ENCODE measurements at regions not wholly inside any gene's neighbourhood (a gene's known extent, or its start where the extent isn't known, plus 50 kb on each side); places are given as distances from the start of the nearest gene placed in this dataset.

DNA sequence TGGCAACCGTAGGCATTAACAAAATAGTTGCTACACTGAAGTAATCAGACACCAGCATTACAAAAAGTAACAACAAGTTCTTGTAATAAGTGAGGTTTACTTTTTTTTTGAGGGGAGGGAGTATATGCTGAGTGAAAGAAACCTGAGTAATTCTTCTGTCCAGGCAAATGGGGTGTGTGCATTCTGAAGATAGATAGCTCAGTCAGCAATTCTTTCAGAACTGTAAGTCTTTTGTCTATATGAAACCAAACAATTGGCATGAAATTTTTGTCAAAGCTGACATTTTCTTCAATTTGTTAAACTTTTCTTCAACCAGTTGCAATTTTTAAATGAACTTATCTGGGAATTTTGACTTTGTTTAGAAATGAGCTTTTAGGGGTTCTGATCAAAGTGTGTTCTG, 208.1 kb upstream of the THSD7B start:
- ATAC-seq, result no peak
- Histone ChIP-seq H3K4me1 (no peaks in the 10 kb centered on the region), H3K9me3 (no peaks in the 10 kb centered on the region), H3K27ac (no peak overlapping the region), H3K4me2 (no peak overlapping the region), H3K4me3 (no peak overlapping the region)
- no peak for TF ChIP-seq RCOR1 (IDR thresholded peaks at IDR 0.05; ENCODE audit: low read depth, low read length)
- peak; percentile 56 for TF ChIP-seq MAFK (IDR thresholded peaks at IDR 0.05; ENCODE audit: partially characterized antibody)
- no peak for FAIRE-seq
- 0% methylated on average over 1 of the region's 1 CpG for WGBS (ENCODE audit: missing lambda C conversion rate)
- ChIA-PET POLR2A (no interaction called here), CTCF (interaction anchor here (0.7 kb wide), 1 partner anchor 92 kb away, joined by 3 read pairs; no protein-coding TSS in a partner anchor)
- DNase-seq (ENCODE audit: low read depth in 1 of 2, low spot score in 1 of 2), result no peak

DNA sequence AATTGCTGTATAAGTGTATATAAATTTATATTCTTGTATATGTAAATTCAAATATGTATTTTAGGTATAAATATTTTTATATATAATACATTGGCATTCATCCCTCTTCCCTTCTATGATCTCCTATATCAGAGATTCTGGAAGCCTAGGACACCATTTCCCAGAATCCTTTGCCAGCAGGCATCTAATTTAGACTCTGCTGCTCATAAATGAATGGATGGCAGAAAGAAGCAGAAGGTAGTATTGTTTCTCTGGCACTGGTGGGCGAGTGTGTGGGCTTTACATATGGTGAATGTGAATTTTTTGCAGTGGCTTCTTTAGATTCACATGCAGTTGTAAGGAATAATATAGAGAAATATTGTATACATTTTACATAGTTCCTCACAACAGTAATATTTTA, 215.2 kb upstream of the THSD7B start:
- ATAC-seq (no peak), DNase-seq (ENCODE audit: low read depth in 1 of 2, low spot score in 1 of 2) (no peak), FAIRE-seq (no peak)
- H3K27ac ChIP-seq, result no peak overlapping the region
- ChIA-PET CTCF (no interaction called here), POLR2A (no interaction called here)
- no peak overlapping the region for H3K4me2 ChIP-seq
- 0% methylated on average over 1 of the region's 1 CpG for WGBS (ENCODE audit: missing lambda C conversion rate)
- TF ChIP-seq NPAS2 (CRISPR knock-in tag; IDR thresholded peaks at IDR 0.05; ENCODE audit: borderline replicate concordance), result no peak
- no peak for TF ChIP-seq MAZ (IDR thresholded peaks at IDR 0.05; ENCODE audit: borderline replicate concordance, low read depth, low read length)
- no peak for TF ChIP-seq NFE2L2 (conservative IDR thresholded peaks at IDR 0.05; ENCODE audit: low read length)
- no peaks in the 10 kb centered on the region for H3K4me1 ChIP-seq
- H3K4me3 ChIP-seq, result no peak overlapping the region
- H3K9me3 ChIP-seq, result no peaks in the 10 kb centered on the region

DNA sequence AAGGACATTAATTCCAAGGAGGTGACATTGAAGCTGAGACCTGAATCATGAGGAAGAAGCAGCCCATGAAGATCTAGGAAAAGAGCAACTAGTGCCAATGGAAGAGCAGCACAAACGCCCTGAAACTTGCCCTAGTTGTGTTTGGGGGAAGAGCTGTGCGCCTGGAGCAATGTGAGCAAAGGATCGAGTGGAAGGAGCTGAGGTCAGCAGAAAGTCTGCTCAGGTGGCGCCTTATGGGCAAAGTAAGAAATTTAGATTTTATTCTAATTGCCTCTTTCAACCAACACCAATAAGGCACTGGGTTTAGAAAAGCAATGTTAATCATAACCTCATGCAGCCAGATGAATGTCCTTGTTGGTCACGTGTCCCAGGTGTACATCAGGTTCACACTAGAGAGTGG, 226.0 kb upstream of the THSD7B start:
- Histone ChIP-seq H3K9me3 (no peaks in the 10 kb centered on the region), H3K4me2 (no peak overlapping the region), H3K4me3 (no peak overlapping the region), H3K4me1 (no peaks in the 10 kb centered on the region), H3K27ac (no peak overlapping the region)
- FAIRE-seq (no peak), DNase-seq (ENCODE audit: low read depth in 1 of 2, low spot score in 1 of 2) (no peak), ATAC-seq (no peak)
- POLR2A ChIA-PET, result no interaction called here
- CTCF ChIA-PET, result no interaction called here
- no peak for TF ChIP-seq GATA3 (IDR thresholded peaks at IDR 0.05; ENCODE audit: borderline replicate concordance)
- TF ChIP-seq MAFK (IDR thresholded peaks at IDR 0.05; ENCODE audit: partially characterized antibody), result peak; percentile 38
- under 1% methylated on average over 5 of the region's 5 CpGs for WGBS (ENCODE audit: missing lambda C conversion rate)

DNA sequence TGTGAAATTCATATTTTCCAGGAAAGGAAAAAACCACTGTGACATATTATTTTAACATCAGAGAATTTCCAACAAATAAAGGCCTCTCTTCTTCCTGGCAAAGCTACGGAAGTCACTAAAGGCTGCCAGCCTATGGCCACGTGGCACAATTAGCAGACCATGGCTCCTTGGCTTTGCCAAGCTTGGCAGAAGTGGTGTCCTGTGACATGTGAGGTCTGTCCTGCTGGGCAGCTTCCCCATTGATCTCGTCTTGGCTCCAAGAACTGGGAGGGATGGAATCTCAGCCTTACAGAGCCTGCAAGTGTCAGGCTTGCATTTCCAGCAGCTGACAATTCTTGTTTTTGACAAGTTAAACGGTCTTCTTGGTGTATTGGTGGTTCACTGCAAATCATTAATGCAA, 226.9 kb upstream of the THSD7B start:
- no peaks in the 10 kb centered on the region for H3K9me3 ChIP-seq
- FAIRE-seq (no peak), DNase-seq (ENCODE audit: low read depth in 1 of 2, low spot score in 1 of 2) (no peak), ATAC-seq (no peak)
- CTCF ChIA-PET, result no interaction called here
- H3K4me2 ChIP-seq, result no peak overlapping the region
- WGBS (ENCODE audit: missing lambda C conversion rate), result 0% methylated on average over 4 of the region's 4 CpGs
- POLR2A ChIA-PET, result no interaction called here
- no peak for TF ChIP-seq FOSB (CRISPR knock-in tag; IDR thresholded peaks at IDR 0.05)
- TF ChIP-seq BHLHE40 (IDR thresholded peaks at IDR 0.05; ENCODE audit: low read depth, low read length), result no peak
- TF ChIP-seq, protein P1, sequence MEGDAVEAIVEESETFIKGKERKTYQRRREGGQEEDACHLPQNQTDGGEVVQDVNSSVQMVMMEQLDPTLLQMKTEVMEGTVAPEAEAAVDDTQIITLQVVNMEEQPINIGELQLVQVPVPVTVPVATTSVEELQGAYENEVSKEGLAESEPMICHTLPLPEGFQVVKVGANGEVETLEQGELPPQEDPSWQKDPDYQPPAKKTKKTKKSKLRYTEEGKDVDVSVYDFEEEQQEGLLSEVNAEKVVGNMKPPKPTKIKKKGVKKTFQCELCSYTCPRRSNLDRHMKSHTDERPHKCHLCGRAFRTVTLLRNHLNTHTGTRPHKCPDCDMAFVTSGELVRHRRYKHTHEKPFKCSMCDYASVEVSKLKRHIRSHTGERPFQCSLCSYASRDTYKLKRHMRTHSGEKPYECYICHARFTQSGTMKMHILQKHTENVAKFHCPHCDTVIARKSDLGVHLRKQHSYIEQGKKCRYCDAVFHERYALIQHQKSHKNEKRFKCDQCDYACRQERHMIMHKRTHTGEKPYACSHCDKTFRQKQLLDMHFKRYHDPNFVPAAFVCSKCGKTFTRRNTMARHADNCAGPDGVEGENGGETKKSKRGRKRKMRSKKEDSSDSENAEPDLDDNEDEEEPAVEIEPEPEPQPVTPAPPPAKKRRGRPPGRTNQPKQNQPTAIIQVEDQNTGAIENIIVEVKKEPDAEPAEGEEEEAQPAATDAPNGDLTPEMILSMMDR (IDR thresholded peaks at IDR 0.05), result no peak
- H3K27ac ChIP-seq, result no peak overlapping the region
- no peaks in the 10 kb centered on the region for H3K4me1 ChIP-seq
- no peak overlapping the region for H3K4me3 ChIP-seq

DNA sequence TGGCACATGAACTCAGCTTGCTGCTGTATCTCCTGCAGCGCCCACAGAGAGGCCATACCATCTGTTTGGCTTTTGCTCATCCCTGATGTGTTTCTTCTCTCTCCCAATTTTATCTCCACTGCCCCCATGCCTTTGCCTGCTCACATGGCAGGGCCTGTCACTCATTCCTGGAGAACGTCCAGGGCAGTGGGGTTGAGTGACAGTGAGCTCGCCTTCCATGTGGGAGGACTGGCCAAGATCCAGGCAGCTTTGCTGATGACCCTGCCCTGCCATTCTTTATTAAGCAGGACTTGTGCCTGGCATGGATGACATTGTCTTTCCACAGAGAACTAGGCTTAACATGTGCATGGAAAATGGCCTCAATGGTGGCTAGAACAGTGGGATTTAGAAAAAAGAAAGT, 230.5 kb upstream of the THSD7B start:
- ATAC-seq, result no peak
- H3K4me1 ChIP-seq, result no peaks in the 10 kb centered on the region
- no peak for DNase-seq (ENCODE audit: low read depth in 1 of 2, low spot score in 1 of 2)
- no peaks in the 10 kb centered on the region for H3K9me3 ChIP-seq
- 3% methylated on average over 3 of the region's 3 CpGs for WGBS (ENCODE audit: missing lambda C conversion rate)
- ChIA-PET CTCF (no interaction called here), POLR2A (no interaction called here)
- TF ChIP-seq MAZ (IDR thresholded peaks at IDR 0.05; ENCODE audit: borderline replicate concordance, low read depth, low read length) (no peak), POLR2AphosphoS2 (conservative IDR thresholded peaks at IDR 0.05; ENCODE audit: low read length) (no peak)
- no peak overlapping the region for H3K4me3 ChIP-seq
- H3K27ac ChIP-seq, result no peak overlapping the region
- H3K4me2 ChIP-seq, result no peak overlapping the region
- FAIRE-seq, result no peak

DNA sequence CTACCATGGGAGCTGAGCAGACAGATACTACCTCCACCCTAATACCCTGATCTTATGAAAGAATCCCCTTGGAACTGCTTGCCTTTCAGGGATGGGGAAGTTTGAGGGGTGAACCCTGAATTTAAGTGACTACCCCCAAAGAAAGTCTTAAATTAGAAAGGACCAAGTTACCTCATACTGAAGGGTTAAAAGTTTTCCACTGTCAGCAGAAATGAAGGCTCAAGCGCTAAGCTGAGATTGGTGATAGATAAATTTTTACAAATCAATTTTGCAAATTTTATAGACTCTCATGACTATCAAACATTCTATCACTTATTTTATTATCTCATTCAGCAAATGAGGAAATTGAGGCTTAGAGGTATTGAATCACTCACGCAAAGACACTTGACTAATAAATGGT, 233.2 kb upstream of the THSD7B start:
- Histone ChIP-seq H3K4me1 (no peaks in the 10 kb centered on the region), H3K27ac (no peak overlapping the region), H3K4me3 (no peak overlapping the region), H3K9me3 (no peaks in the 10 kb centered on the region), H3K4me2 (no peak overlapping the region)
- TF ChIP-seq EHF (CRISPR knock-in tag; IDR thresholded peaks at IDR 0.05) (no peak), MYC (IDR thresholded peaks at IDR 0.05; ENCODE audit: borderline replicate concordance, low read length) (no peak), MAZ (IDR thresholded peaks at IDR 0.05; ENCODE audit: borderline replicate concordance, low read depth, low read length) (no peak), HOXB13 (CRISPR knock-in tag; IDR thresholded peaks at IDR 0.05; ENCODE audit: low read depth) (no peak), TP53 (CRISPR knock-in tag; IDR thresholded peaks at IDR 0.05) (no peak), MAFK (IDR thresholded peaks at IDR 0.05; ENCODE audit: partially characterized antibody) (peak; percentile 4), FOXS1 (CRISPR knock-in tag; IDR thresholded peaks at IDR 0.05) (no peak)
- ChIA-PET POLR2A (no interaction called here), CTCF (no interaction called here)
- no peak for FAIRE-seq
- ATAC-seq, result no peak
- no peak for DNase-seq (ENCODE audit: low read depth in 1 of 2, low spot score in 1 of 2)
- WGBS (ENCODE audit: missing lambda C conversion rate), result 43% methylated on average over 2 of the region's 2 CpGs

Data from A549 (cell line).